Neural cell (in vitro differentiated cells): ENCODE measurements at regions not wholly inside any gene's neighbourhood (a gene's known extent, or its start where the extent isn't known, plus 50 kb on each side); places are given as distances from the start of the nearest gene placed in this dataset.

Experiments
- H2AFZ ChIP-seq: fragments of 200-600, 300-800 bp; sonication (generic), shearing (Covaris generic); 2 replicates; pipeline ENCODE4 v1.6.0; 2014; ENCODE audit warnings: low read depth, mild to moderate bottlenecking, antibody characterized with exemption, low read length, moderate library complexity
- H3F3A ChIP-seq: fragments of 200-600 bp; shearing (Covaris generic); 2 replicates; pipeline ENCODE4 v1.6.1; 2016; ENCODE audit warnings: mild to moderate bottlenecking, moderate library complexity, mixed read lengths, antibody characterized with exemption, low read length; ENCODE audit not compliant: insufficient read depth, poor library complexity, severe bottlenecking
- H3K27ac ChIP-seq: fragments of 200-600, 300-800 bp; sonication (generic), shearing (Covaris generic); 2 replicates; pipeline ENCODE4 v1.5.1; 2014; ENCODE audit warnings: mild to moderate bottlenecking, low read length, moderate library complexity
- H3K27me3 ChIP-seq: fragments of 300-800, 200-600 bp; sonication (generic), shearing (Covaris generic); 2 replicates; pipeline ENCODE4 v1.6.0; 2014; ENCODE audit warnings: mild to moderate bottlenecking, low read depth, low read length, moderate library complexity; ENCODE audit not compliant: insufficient read depth
- H3K36me3 ChIP-seq: fragments of 300-800, 200-600 bp; sonication (generic), shearing (Covaris generic); 2 replicates; pipeline ENCODE4 v1.5.1; 2014; ENCODE audit warnings: mild to moderate bottlenecking, antibody characterized with exemption, low read length, moderate library complexity; ENCODE audit not compliant: insufficient read depth
- H3K4me2 ChIP-seq: fragments of 300-800, 200-600 bp; sonication (generic), shearing (Covaris generic); 2 replicates; pipeline ENCODE4 v1.6.0; 2014; ENCODE audit warnings: mild to moderate bottlenecking, low read length
- H3K4me3 ChIP-seq: fragments of 300-800, 200-600 bp; sonication (generic), shearing (Covaris generic); 2 replicates; pipeline ENCODE4 v1.5.1; 2014; ENCODE audit warnings: mild to moderate bottlenecking, low read length, moderate library complexity
- H3K79me2 ChIP-seq: fragments of 200-600 bp; shearing (Covaris generic); replicated peaks from 2 replicates; pipeline ENCODE4 v1.6.0; 2014; ENCODE audit warnings: mild to moderate bottlenecking, low read length, moderate library complexity; ENCODE audit not compliant: insufficient read depth
- H3K9ac ChIP-seq: fragments of 300-800, 200-600 bp; sonication (generic), shearing (Covaris generic); 2 replicates; pipeline ENCODE4 v1.6.1; 2016; ENCODE audit warnings: mild to moderate bottlenecking, low read length, mixed read lengths
- H3K9me2 ChIP-seq: fragments of 200-600 bp; shearing (Covaris generic); 2 replicates; pipeline ENCODE4 v1.6.1; 2016; ENCODE audit warnings: mild to moderate bottlenecking, low read length, mixed read lengths; ENCODE audit not compliant: insufficient read depth
- H3K9me3 ChIP-seq: fragments of 200-600, 300-800 bp; sonication (generic), shearing (Covaris generic); 2 replicates; pipeline ENCODE4 v1.6.1; 2016; ENCODE audit warnings: mild to moderate bottlenecking, mixed run types, low read length, moderate library complexity, mixed read lengths
- H4K20me1 ChIP-seq: fragments of 200-600 bp; shearing (Covaris generic); 2 replicates; pipeline ENCODE4 v1.6.1; 2016; ENCODE audit warnings: mild to moderate bottlenecking, mixed run types; ENCODE audit not compliant: insufficient read depth
- EP300 ChIP-seq: fragments of 450-650 bp; conservative IDR thresholded peaks from 2 replicates; pipeline ENCODE4 v1.6.1; 2014; ENCODE audit warnings: antibody characterized with exemption, mild to moderate bottlenecking, moderate library complexity; ENCODE audit not compliant: poor library complexity, severe bottlenecking
- EZH2 ChIP-seq: fragments of 200-600, 300-800 bp; shearing (Covaris generic), sonication (generic); IDR thresholded peaks from 2 replicates; pipeline ENCODE4 v1.6.1; 2014; ENCODE audit warnings: antibody characterized with exemption, low read length, borderline replicate concordance, mild to moderate bottlenecking; ENCODE audit not compliant: insufficient read depth, poor library complexity, severe bottlenecking
- MXI1 ChIP-seq: fragments of 450-650 bp; conservative IDR thresholded peaks from 2 replicates; pipeline ENCODE4 v1.6.1; 2014; ENCODE audit warnings: antibody characterized with exemption, mild to moderate bottlenecking; ENCODE audit not compliant: poor library complexity, severe bottlenecking
- POLR2AphosphoS5 ChIP-seq: IDR thresholded peaks from 2 replicates; pipeline ENCODE4 v1.6.1; 2012
- RAD21 ChIP-seq: fragments of 450-650 bp; conservative IDR thresholded peaks from 2 replicates; pipeline ENCODE4 v1.6.1; 2014; ENCODE audit warnings: antibody characterized with exemption, mild to moderate bottlenecking, moderate library complexity
- SMC3 ChIP-seq: fragments of 450-650 bp; conservative IDR thresholded peaks from 2 replicates; pipeline ENCODE4 v1.6.1; 2014; ENCODE audit warnings: antibody characterized with exemption, mild to moderate bottlenecking, moderate library complexity; ENCODE audit not compliant: poor library complexity
- TAF1 ChIP-seq: IDR thresholded peaks from 2 replicates; pipeline ENCODE4 v1.6.1; 2012; ENCODE audit warnings: low read depth
- TF ChIP-seq, protein P1 (sequence below): fragments of 450-650 bp; IDR thresholded peaks from 2 replicates; pipeline ENCODE4 v1.5.1; 2014; ENCODE audit warnings: antibody characterized with exemption, mild to moderate bottlenecking, moderate library complexity; ENCODE audit not compliant: poor library complexity, severe bottlenecking
- TF ChIP-seq, protein P2 (sequence below): IDR thresholded peaks from 2 replicates; pipeline ENCODE4 v1.6.1; 2012; ENCODE audit warnings: borderline replicate concordance

DNA sequence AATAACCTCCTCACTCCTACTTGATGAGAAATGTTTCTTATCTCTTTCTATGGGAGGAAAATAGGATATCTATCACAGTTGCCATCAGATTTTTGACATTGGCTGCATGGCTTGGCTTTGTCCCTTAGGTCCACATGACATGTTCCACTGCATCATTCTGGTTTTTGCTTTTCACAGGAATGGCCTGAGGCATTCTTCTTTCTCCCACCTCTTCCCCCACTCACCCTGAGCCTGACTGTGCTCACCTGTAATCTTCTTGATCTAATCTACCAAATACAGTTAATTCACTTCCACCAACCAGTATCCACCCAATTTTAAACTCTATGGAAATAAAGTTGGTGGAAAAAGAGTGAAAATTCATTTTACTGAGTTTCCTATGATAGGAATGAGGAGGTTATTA lies 763.5 kb upstream of the CELF4 start:
- no peak for TF ChIP-seq EP300
- no peak for TF ChIP-seq MXI1
- TF ChIP-seq, protein P1, sequence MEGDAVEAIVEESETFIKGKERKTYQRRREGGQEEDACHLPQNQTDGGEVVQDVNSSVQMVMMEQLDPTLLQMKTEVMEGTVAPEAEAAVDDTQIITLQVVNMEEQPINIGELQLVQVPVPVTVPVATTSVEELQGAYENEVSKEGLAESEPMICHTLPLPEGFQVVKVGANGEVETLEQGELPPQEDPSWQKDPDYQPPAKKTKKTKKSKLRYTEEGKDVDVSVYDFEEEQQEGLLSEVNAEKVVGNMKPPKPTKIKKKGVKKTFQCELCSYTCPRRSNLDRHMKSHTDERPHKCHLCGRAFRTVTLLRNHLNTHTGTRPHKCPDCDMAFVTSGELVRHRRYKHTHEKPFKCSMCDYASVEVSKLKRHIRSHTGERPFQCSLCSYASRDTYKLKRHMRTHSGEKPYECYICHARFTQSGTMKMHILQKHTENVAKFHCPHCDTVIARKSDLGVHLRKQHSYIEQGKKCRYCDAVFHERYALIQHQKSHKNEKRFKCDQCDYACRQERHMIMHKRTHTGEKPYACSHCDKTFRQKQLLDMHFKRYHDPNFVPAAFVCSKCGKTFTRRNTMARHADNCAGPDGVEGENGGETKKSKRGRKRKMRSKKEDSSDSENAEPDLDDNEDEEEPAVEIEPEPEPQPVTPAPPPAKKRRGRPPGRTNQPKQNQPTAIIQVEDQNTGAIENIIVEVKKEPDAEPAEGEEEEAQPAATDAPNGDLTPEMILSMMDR: no peak
- TF ChIP-seq, protein P2, sequence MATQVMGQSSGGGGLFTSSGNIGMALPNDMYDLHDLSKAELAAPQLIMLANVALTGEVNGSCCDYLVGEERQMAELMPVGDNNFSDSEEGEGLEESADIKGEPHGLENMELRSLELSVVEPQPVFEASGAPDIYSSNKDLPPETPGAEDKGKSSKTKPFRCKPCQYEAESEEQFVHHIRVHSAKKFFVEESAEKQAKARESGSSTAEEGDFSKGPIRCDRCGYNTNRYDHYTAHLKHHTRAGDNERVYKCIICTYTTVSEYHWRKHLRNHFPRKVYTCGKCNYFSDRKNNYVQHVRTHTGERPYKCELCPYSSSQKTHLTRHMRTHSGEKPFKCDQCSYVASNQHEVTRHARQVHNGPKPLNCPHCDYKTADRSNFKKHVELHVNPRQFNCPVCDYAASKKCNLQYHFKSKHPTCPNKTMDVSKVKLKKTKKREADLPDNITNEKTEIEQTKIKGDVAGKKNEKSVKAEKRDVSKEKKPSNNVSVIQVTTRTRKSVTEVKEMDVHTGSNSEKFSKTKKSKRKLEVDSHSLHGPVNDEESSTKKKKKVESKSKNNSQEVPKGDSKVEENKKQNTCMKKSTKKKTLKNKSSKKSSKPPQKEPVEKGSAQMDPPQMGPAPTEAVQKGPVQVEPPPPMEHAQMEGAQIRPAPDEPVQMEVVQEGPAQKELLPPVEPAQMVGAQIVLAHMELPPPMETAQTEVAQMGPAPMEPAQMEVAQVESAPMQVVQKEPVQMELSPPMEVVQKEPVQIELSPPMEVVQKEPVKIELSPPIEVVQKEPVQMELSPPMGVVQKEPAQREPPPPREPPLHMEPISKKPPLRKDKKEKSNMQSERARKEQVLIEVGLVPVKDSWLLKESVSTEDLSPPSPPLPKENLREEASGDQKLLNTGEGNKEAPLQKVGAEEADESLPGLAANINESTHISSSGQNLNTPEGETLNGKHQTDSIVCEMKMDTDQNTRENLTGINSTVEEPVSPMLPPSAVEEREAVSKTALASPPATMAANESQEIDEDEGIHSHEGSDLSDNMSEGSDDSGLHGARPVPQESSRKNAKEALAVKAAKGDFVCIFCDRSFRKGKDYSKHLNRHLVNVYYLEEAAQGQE: no peak
- no peak for TF ChIP-seq TAF1
- no peak for TF ChIP-seq RAD21
- TF ChIP-seq POLR2AphosphoS5: no peak
- no peak for TF ChIP-seq EZH2
- no peak for TF ChIP-seq SMC3
- Histone ChIP-seq H3K79me2 (no peaks in the 10 kb centered on the region), H3K27me3 (no peaks in the 10 kb centered on the region), H4K20me1 (no peaks in the 10 kb centered on the region), H3F3A (no peaks in the 10 kb centered on the region), H3K36me3 (no peaks in the 10 kb centered on the region), H3K9me3 (no peaks in the 10 kb centered on the region), H3K9me2 (no peaks in the 10 kb centered on the region), H2AFZ (no peak overlapping the region), H3K4me3 (no peak overlapping the region), H3K27ac (no peak overlapping the region), H3K4me2 (no peak overlapping the region), H3K9ac (no peak overlapping the region)

DNA sequence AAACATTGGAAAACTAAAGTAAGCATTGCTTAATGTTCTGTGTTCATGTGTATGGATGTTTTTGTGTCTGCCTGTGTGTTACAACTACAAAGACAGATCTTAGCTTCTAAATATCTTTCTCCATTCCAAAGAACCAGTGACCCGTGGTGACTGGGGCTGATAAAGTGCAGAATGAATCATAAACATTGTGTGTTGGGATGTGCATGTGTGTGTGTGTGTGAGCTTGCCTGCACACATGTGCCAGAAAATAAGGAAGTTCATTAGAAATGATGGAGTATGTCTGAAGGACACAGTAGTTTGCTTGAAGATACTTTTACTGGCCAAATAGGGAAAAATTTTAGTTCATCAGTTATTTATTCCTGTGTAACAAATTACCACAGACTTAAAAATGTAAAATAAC lies 756.6 kb upstream of the CELF4 start:
- Histone ChIP-seq H3K27ac (no peak overlapping the region), H3K4me3 (no peak overlapping the region), H2AFZ (no peak overlapping the region), H3K9ac (no peak overlapping the region), H3F3A (no peaks in the 10 kb centered on the region), H3K79me2 (no peaks in the 10 kb centered on the region), H3K27me3 (no peaks in the 10 kb centered on the region), H3K36me3 (no peaks in the 10 kb centered on the region), H4K20me1 (no peaks in the 10 kb centered on the region), H3K9me3 (no peaks in the 10 kb centered on the region), H3K9me2 (no peaks in the 10 kb centered on the region), H3K4me2 (no peak overlapping the region)
- TF ChIP-seq, protein P2: no peak
